DND-41 (cell line): ENCODE measurements at regions not wholly inside any gene's neighbourhood (a gene's known extent, or its start where the extent isn't known, plus 50 kb on each side); places are given as distances from the start of the nearest gene placed in this dataset.

ENCODE experiments used
- CTCF ChIP-seq: IDR thresholded peaks from 2 replicates; pipeline ENCODE4 v1.5.1; 2012; ENCODE audit warnings: borderline replicate concordance, low read length, moderate library complexity, mild to moderate bottlenecking; ENCODE audit not compliant: poor library complexity, severe bottlenecking; ENCODE audit errors: extremely low read depth
- EZH2 ChIP-seq: IDR thresholded peaks from 3 replicates; pipeline ENCODE4 v1.6.1; 2012; ENCODE audit warnings: borderline replicate concordance, low read depth, mild to moderate bottlenecking, moderate library complexity, low read length, inconsistent platforms; ENCODE audit not compliant: severe bottlenecking

- TF ChIP-seq CTCF (no peak), EZH2 (no peak)
These were observed 90.0 kb upstream of the CEP162 start for GRCh38 chr6:84317463-84317862.
